GM12878 (cell line): ENCODE measurements at regions not wholly inside any gene's neighbourhood (a gene's known extent, or its start where the extent isn't known, plus 50 kb on each side); places are given as distances from the start of the nearest gene placed in this dataset.

Experiments used
- ATAC-seq: fragments of 200-7000 bp; cut with Tn5 transposase; 3 replicates; pipeline ENCODE4 v1.9.1; 2020; ENCODE audit warnings: mild to moderate bottlenecking, moderate library complexity
- BruUV-seq: library from RNA; stranded (reverse); fragments of 400-500 nt; replicated peaks from 2 replicates; lab custom pipeline; 2021; lab: Mats Ljungman, UMichigan
- CTCF ChIA-PET: fragments of 300-600 bp; sonication (Branson Sonifier 250); formaldehyde crosslinking; extraction: SDS; loops from one replicate; lab custom pipeline; 2021; ENCODE audit warnings: inconsistent platforms; lab: Yijun Ruan, JAX
- POLR2A ChIA-PET: fragments of 350-600 bp; formaldehyde crosslinking; extraction: SDS; loops from one replicate; lab custom pipeline; 2021; ENCODE audit warnings: inconsistent platforms; lab: Charles Lee
- RAD21 ChIA-PET: fragments of 300-600 bp; sonication (Branson Sonifier 250); formaldehyde crosslinking; loops from one replicate; lab custom pipeline; 2023; ENCODE audit warnings: antibody characterized with exemption; ENCODE audit not compliant: unreplicated experiment; lab: Charles Lee
- SMC1A ChIA-PET: fragments of 300-600 bp; sonication (Branson Sonifier 250); formaldehyde crosslinking; loops from one replicate; lab custom pipeline; 2023; ENCODE audit not compliant: unreplicated experiment, uncharacterized antibody; lab: Charles Lee
- DNase-seq: peaks from one replicate; pipeline ENCODE4 v3.0.0-alpha.2; 2011; ENCODE audit warnings: low read depth, low spot score
- FAIRE-seq: peaks from 3 replicates; lab custom pipeline; 2011; peaks lifted over from hg19 to GRCh38; lab: Jason Lieb, UNC
- H2AFZ ChIP-seq: 2 replicates; pipeline ENCODE4 v1.6.0; 2011; ENCODE audit warnings: low read depth, low read length, control low read depth; ENCODE audit not compliant: control insufficient read depth
- H3K27ac ChIP-seq: 2 replicates; pipeline ENCODE4 v1.5.1; 2011; ENCODE audit warnings: control low read depth; ENCODE audit not compliant: control insufficient read depth, insufficient read depth
- H3K27me3 ChIP-seq, 2 experiments: replicated peaks in 1 of 2; 2 replicates each; pipeline versions ENCODE4 v1.6.0 to v1.6.1; 2011; ENCODE audit warnings: low read length in 1 of 2; ENCODE audit not compliant: control insufficient read depth in 2 of 2, insufficient read depth in 2 of 2
- H3K36me3 ChIP-seq, 2 experiments: 2 replicates each; pipeline ENCODE4 v1.5.1; 2011; ENCODE audit warnings: low read length in 1 of 2; ENCODE audit not compliant: control insufficient read depth in 2 of 2, insufficient read depth in 2 of 2
- H3K4me1 ChIP-seq: 2 replicates; pipeline ENCODE4 v1.6.1; 2011; ENCODE audit warnings: mild to moderate bottlenecking, low read length, moderate library complexity, mixed read lengths; ENCODE audit not compliant: control insufficient read depth, insufficient read depth
- H3K4me2 ChIP-seq: 2 replicates; pipeline ENCODE4 v1.6.0; 2011; ENCODE audit warnings: control low read depth; ENCODE audit not compliant: control insufficient read depth, insufficient read depth
- H3K4me3 ChIP-seq: fragments of 200-600 bp; sonication (generic); 2 replicates; pipeline ENCODE4 v1.5.1; 2016
- H3K79me2 ChIP-seq: 2 replicates; pipeline ENCODE4 v1.6.0; 2011; ENCODE audit warnings: low read length; ENCODE audit not compliant: control insufficient read depth, insufficient read depth
- H3K9ac ChIP-seq: 2 replicates; pipeline ENCODE4 v1.8.0; 2011; ENCODE audit warnings: low read length, control low read depth, mixed read lengths; ENCODE audit not compliant: control insufficient read depth, insufficient read depth
- H3K9me3 ChIP-seq: replicated peaks from 3 replicates; pipeline ENCODE4 v1.5.1; 2011; ENCODE audit warnings: mild to moderate bottlenecking, low read length; ENCODE audit not compliant: control insufficient read depth, insufficient read depth
- H4K20me1 ChIP-seq: 2 replicates; pipeline ENCODE4 v1.6.0; 2011; ENCODE audit not compliant: control insufficient read depth, insufficient read depth
- BCL11A ChIP-seq: IDR thresholded peaks from 2 replicates; pipeline ENCODE4 v1.6.1; 2011; ENCODE audit warnings: low read depth, low read length
- ETV6 ChIP-seq, 2 experiments: fragments of 450-650 bp in 1 of 2; IDR thresholded peaks in 1 of 2; conservative IDR thresholded peaks in 1 of 2; 2 replicates each; pipeline ENCODE4 v1.6.1; 2014; ENCODE audit warnings: antibody characterized with exemption in 1 of 2, borderline replicate concordance in 1 of 2, low read depth in 1 of 2, mild to moderate bottlenecking in 1 of 2, moderate library complexity in 1 of 2
- JUND ChIP-seq: IDR thresholded peaks from 2 replicates; pipeline ENCODE4 v1.6.1; 2012; ENCODE audit warnings: low read depth, mild to moderate bottlenecking, low read length, improper control_type of control experiment, moderate library complexity
- ZNF24 ChIP-seq: fragments of 450-650 bp; IDR thresholded peaks from 2 replicates; pipeline ENCODE4 v1.6.1; 2017; ENCODE audit warnings: antibody characterized with exemption, mild to moderate bottlenecking
- WGBS: methylation state at CpG from one replicate; pipeline ENCODE4 v1.1.6; 2016; ENCODE audit warnings: low lambda C conversion rate; ENCODE audit not compliant: insufficient replicate concordance, insufficient coverage; ENCODE audit errors: missing lambda C conversion rate; 5-methylcytosine and 5-hydroxymethylcytosine counted together
- in situ Hi-C: fragments of 300-500 bp; cut with MboI; formaldehyde crosslinking; loops from 9 replicates; pipeline ENCODE4 v1.14.3; 2018; ENCODE audit warnings: mixed read lengths
- intact Hi-C: fragments of 100-400 bp; cut with micrococcal nuclease; formaldehyde crosslinking; loops from one replicate; pipeline ENCODE4 v1.14.2; 2022; ENCODE audit not compliant: unreplicated experiment
- TF ChIP-seq, protein P1 (sequence below): fragments of 450-650 bp; formaldehyde crosslinking; IDR thresholded peaks from 2 replicates; pipeline ENCODE4 v1.4.0; 2020; ENCODE audit warnings: mild to moderate bottlenecking, moderate library complexity

DNA sequence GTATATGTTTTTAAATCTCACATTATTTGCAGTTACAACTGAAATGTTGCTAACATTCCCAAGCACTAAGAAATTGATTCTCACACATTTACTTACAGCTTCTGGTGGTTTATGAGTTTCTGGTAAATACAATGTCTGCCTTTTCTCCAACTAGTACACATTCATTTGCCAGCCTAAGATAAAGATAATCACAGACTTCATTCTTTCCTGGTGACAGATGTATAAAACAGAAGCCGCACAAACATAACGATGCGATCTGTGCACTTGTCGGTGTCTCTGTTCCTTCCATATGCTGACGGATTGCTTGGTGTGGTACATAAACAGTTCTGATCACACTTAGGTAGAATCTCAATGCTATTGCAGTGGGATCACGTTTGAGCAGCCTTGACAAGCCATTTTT, 100.4 kb upstream of the DDX18 start:
- RAD21 ChIA-PET = interaction anchor here (0.6 kb wide), 1 partner anchor 952 kb away, joined by 3 read pairs; no protein-coding TSS in a partner anchor
- DNase-seq (no peak), ATAC-seq (no peak), FAIRE-seq (no peak)
- Histone ChIP-seq H3K4me2 (no peak overlapping the region), H3K4me3 (no peak overlapping the region), H3K9me3 (no peaks in the 10 kb centered on the region), H3K36me3 (no peaks in the 10 kb centered on the region), H2AFZ (no peak overlapping the region), H3K9ac (no peak overlapping the region), H3K4me1 (no peaks in the 10 kb centered on the region), H4K20me1 (no peaks in the 10 kb centered on the region), H3K27me3 (no peaks in the 10 kb centered on the region), H3K79me2 (no peaks in the 10 kb centered on the region), H3K27ac (no peak overlapping the region)
- no peak for TF ChIP-seq ZNF24
- TF ChIP-seq, protein P1, sequence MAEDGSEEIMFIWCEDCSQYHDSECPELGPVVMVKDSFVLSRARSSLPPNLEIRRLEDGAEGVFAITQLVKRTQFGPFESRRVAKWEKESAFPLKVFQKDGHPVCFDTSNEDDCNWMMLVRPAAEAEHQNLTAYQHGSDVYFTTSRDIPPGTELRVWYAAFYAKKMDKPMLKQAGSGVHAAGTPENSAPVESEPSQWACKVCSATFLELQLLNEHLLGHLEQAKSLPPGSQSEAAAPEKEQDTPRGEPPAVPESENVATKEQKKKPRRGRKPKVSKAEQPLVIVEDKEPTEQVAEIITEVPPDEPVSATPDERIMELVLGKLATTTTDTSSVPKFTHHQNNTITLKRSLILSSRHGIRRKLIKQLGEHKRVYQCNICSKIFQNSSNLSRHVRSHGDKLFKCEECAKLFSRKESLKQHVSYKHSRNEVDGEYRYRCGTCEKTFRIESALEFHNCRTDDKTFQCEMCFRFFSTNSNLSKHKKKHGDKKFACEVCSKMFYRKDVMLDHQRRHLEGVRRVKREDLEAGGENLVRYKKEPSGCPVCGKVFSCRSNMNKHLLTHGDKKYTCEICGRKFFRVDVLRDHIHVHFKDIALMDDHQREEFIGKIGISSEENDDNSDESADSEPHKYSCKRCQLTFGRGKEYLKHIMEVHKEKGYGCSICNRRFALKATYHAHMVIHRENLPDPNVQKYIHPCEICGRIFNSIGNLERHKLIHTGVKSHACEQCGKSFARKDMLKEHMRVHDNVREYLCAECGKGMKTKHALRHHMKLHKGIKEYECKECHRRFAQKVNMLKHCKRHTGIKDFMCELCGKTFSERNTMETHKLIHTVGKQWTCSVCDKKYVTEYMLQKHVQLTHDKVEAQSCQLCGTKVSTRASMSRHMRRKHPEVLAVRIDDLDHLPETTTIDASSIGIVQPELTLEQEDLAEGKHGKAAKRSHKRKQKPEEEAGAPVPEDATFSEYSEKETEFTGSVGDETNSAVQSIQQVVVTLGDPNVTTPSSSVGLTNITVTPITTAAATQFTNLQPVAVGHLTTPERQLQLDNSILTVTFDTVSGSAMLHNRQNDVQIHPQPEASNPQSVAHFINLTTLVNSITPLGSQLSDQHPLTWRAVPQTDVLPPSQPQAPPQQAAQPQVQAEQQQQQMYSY (CRISPR knock-in tag) = no peak
- TF ChIP-seq BCL11A = no peak
- TF ChIP-seq JUND = no peak
- no peak for TF ChIP-seq ETV6 (conservative IDR thresholded peaks at IDR 0.05 in 1 of 2, IDR thresholded peaks at IDR 0.05 in 1 of 2; ENCODE audit: borderline replicate concordance in 1 of 2, low read depth in 1 of 2)
- intact Hi-C loops = no loop called here
- CTCF ChIA-PET = no interaction called here
- SMC1A ChIA-PET = interaction anchor here (0.9 kb wide), 1 partner anchor 70 kb away, joined by 3 read pairs; no protein-coding TSS in a partner anchor
- in situ Hi-C loops = no loop called here
- POLR2A ChIA-PET = no interaction called here
- BruUV-seq = no TSS peak
- WGBS = 57% methylated on average over 6 of the region's 6 CpGs
